WTC11 (cell line): ENCODE measurements at regions not wholly inside any gene's neighbourhood (a gene's known extent, or its start where the extent isn't known, plus 50 kb on each side); places are given as distances from the start of the nearest gene placed in this dataset.
"Not testable (repeated sequence)": the region's sequence is repeated elsewhere in the genome, so short reads cannot be mapped to it uniquely, and the experiment has no call there.

Experiments used
- RELA ChIP-seq: sonication (generic); formaldehyde crosslinking; IDR thresholded peaks from 2 replicates; pipeline ENCODE4 v1.8.1; 2022; ENCODE audit warnings: missing genetic modification reagents, mild to moderate bottlenecking, borderline replicate concordance
- ZBTB21 ChIP-seq: sonication (generic); formaldehyde crosslinking; IDR thresholded peaks from 2 replicates; pipeline ENCODE4 v1.8.1; 2023; ENCODE audit warnings: mild to moderate bottlenecking, missing genetic modification reagents, borderline replicate concordance
- TF ChIP-seq, protein P1 (sequence below): sonication (generic); formaldehyde crosslinking; IDR thresholded peaks from 2 replicates; pipeline ENCODE4 v1.8.1; 2023; ENCODE audit warnings: mild to moderate bottlenecking, missing genetic modification reagents, moderate library complexity

DNA sequence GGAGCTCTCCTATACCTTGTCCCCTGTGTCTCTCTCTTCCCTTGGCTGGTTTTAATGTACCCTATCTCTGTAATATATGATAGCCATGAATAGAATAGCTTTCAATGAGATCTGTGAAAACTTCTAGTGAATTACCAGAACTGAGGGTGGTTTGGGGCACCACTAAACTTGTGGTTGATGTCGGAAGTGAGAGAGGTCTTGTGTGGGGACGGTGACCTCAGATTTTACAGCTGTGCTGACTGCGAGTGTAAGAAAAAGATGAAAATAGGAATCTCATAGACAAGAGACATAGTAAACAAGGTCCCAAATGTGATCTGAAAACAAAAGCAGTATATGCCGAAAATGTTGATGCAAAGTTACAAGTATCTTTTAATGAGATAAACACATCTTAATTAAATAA is 332.0 kb upstream of the SPHKAP start:
- TF ChIP-seq, protein P1, sequence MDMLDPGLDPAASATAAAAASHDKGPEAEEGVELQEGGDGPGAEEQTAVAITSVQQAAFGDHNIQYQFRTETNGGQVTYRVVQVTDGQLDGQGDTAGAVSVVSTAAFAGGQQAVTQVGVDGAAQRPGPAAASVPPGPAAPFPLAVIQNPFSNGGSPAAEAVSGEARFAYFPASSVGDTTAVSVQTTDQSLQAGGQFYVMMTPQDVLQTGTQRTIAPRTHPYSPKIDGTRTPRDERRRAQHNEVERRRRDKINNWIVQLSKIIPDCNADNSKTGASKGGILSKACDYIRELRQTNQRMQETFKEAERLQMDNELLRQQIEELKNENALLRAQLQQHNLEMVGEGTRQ (CRISPR knock-in tag) = not testable (repeated sequence)
- not testable (repeated sequence) for TF ChIP-seq ZBTB21, RELA (CRISPR knock-in tag)
